CD14-positive monocyte (primary cell): ENCODE measurements at regions not wholly inside any gene's neighbourhood (a gene's known extent, or its start where the extent isn't known, plus 50 kb on each side); places are given as distances from the start of the nearest gene placed in this dataset.

ENCODE experiments used
- DNase-seq, 3 donors: peaks; one replicate each; pipeline ENCODE4 v3.0.0-alpha.2; 2011 to 2022
- H2AFZ ChIP-seq: 2 replicates; pipeline ENCODE4 v1.6.0; 2012; ENCODE audit warnings: mild to moderate bottlenecking, low read depth, low read length, inconsistent platforms; ENCODE audit not compliant: insufficient read depth, poor library complexity, severe bottlenecking
- H3K27ac ChIP-seq, 2 donors: 1 replicate in 1 of 2; 2 replicates in 1 of 2; pipeline ENCODE4 v1.5.1; 2012 to 2013; ENCODE audit warnings: low read length in 2 of 2, control low read depth in 1 of 2, inconsistent platforms in 1 of 2, low read depth in 1 of 2, mild to moderate bottlenecking in 1 of 2
- H3K27me3 ChIP-seq, 2 donors: one replicate each; pipeline versions ENCODE4 v1.6.0 to v1.6.1; 2011 to 2013; ENCODE audit warnings: low read length in 2 of 2; ENCODE audit not compliant: control insufficient read depth in 2 of 2, insufficient read depth in 2 of 2
- H3K36me3 ChIP-seq, 2 donors: replicated peaks in 1 of 2; 1 replicate in 1 of 2; 2 replicates in 1 of 2; pipeline versions ENCODE4 v1.5.1 to v1.6.1; 2012 to 2013; ENCODE audit warnings: low read length in 2 of 2, control low read depth in 1 of 2, inconsistent platforms in 1 of 2, mild to moderate bottlenecking in 1 of 2; ENCODE audit not compliant: insufficient read depth in 2 of 2, control insufficient read depth in 1 of 2
- H3K4me1 ChIP-seq, 2 donors: 1 replicate in 1 of 2; 2 replicates in 1 of 2; pipeline versions ENCODE4 v1.5.1 to v1.6.1; 2012 to 2013; ENCODE audit warnings: low read length in 2 of 2, control low read depth in 1 of 2, inconsistent platforms in 1 of 2, mild to moderate bottlenecking in 1 of 2, moderate library complexity in 1 of 2; ENCODE audit not compliant: insufficient read depth in 2 of 2, control insufficient read depth in 1 of 2
- H3K4me2 ChIP-seq: replicated peaks from 2 replicates; pipeline ENCODE3; 2012; ENCODE audit warnings: low read length, moderate library complexity, mild to moderate bottlenecking; ENCODE audit not compliant: poor library complexity, severe bottlenecking; ENCODE audit errors: extremely low read depth
- H3K4me3 ChIP-seq, 3 experiments: fragments of 200-600 bp in 1 of 3; sonication (generic) in 1 of 3; replicated peaks in 1 of 3; 1 replicate in 2 of 3; 2 replicates in 1 of 3; pipeline ENCODE4 v1.5.1; 2011 to 2013; ENCODE audit warnings: low read length in 3 of 3, mild to moderate bottlenecking in 3 of 3, control low read depth in 2 of 3, low read depth in 2 of 3, inconsistent platforms in 1 of 3, moderate library complexity in 1 of 3
- H3K79me2 ChIP-seq: 2 replicates; pipeline ENCODE4 v1.6.0; 2012; ENCODE audit warnings: mild to moderate bottlenecking, control low read depth, inconsistent platforms, low read length, moderate library complexity; ENCODE audit not compliant: insufficient read depth
- H3K9ac ChIP-seq: 2 replicates; pipeline ENCODE4 v1.6.0; 2017; ENCODE audit warnings: low read length, mild to moderate bottlenecking; ENCODE audit not compliant: insufficient read depth, poor library complexity, severe bottlenecking
- H3K9me3 ChIP-seq, 2 donors: replicated peaks in 1 of 2; 1 replicate in 1 of 2; 2 replicates in 1 of 2; pipeline versions ENCODE4 v1.5.1 to v1.6.1; 2012 to 2013; ENCODE audit warnings: low read length in 2 of 2, control low read depth in 1 of 2; ENCODE audit not compliant: control insufficient read depth in 1 of 2, insufficient read depth in 1 of 2
- H4K20me1 ChIP-seq: 2 replicates; pipeline ENCODE4 v1.6.0; 2012; ENCODE audit warnings: mild to moderate bottlenecking, low read length, control low read depth, moderate library complexity; ENCODE audit not compliant: insufficient read depth
- H3K27ac Mint-ChIP-seq, 7 donors: one replicate each; pipeline ENCODE4 v1.8.0; 2020; ENCODE audit warnings: mild to moderate bottlenecking in 7 of 7, mixed read lengths in 7 of 7, moderate library complexity in 6 of 7, inconsistent platforms in 2 of 7
- H3K27me3 Mint-ChIP-seq, 3 donors: one replicate each; pipeline ENCODE4 v1.8.0; 2021 to 2022; ENCODE audit warnings: low read depth in 3 of 3, mild to moderate bottlenecking in 3 of 3, mixed read lengths in 3 of 3, moderate library complexity in 3 of 3, inconsistent platforms in 1 of 3
- H3K36me3 Mint-ChIP-seq, 2 donors: one replicate each; pipeline ENCODE4 v1.8.0; 2020; ENCODE audit warnings: mixed read lengths in 2 of 2, inconsistent platforms in 1 of 2, mild to moderate bottlenecking in 1 of 2
- H3K4me1 Mint-ChIP-seq: one replicate; pipeline ENCODE4 v1.8.0; 2020; ENCODE audit warnings: mild to moderate bottlenecking, mixed read lengths
- H3K4me3 Mint-ChIP-seq, 2 donors: one replicate each; pipeline ENCODE4 v1.8.0; 2020; ENCODE audit warnings: mild to moderate bottlenecking in 2 of 2, mixed read lengths in 2 of 2, moderate library complexity in 1 of 2
- H3K9me3 Mint-ChIP-seq, 7 donors: one replicate each; pipeline ENCODE4 v1.8.0; 2020 to 2022; ENCODE audit warnings: mixed read lengths in 7 of 7, mild to moderate bottlenecking in 6 of 7, moderate library complexity in 6 of 7, inconsistent platforms in 2 of 7
- CTCF ChIP-seq: fragments of 200-600 bp; IDR thresholded peaks from one replicate; pipeline ENCODE4 v1.8.0; 2022; ENCODE audit warnings: antibody characterized with exemption, mild to moderate bottlenecking
- WGBS: methylation state at CpG from one replicate; pipeline ENCODE4 v1.1.5; 2013; ENCODE audit warnings: missing lambda C conversion rate; ENCODE audit not compliant: insufficient coverage; 5-methylcytosine and 5-hydroxymethylcytosine counted together
- intact Hi-C, 2 donors: fragments of 100-400 bp; cut with micrococcal nuclease; formaldehyde crosslinking; loops; one replicate each; pipeline versions ENCODE4 v1.15.0 to v1.15.1; 2023

GRCh38 chr5:25570067-25570583 lies 925.3 kb upstream of the CDH10 start:
- H3K4me3 Mint-ChIP-seq: no peak overlapping the region
- no peaks in the 10 kb centered on the region for H4K20me1 ChIP-seq
- WGBS: no CpG with 5 or more reads among the region's 5 CpGs
- no peaks in the 10 kb centered on the region for H3K4me1 ChIP-seq
- intact Hi-C loops: no loop called here
- no peaks in the 10 kb centered on the region for H3K27me3 ChIP-seq
- no peak for DNase-seq
- H3K36me3 ChIP-seq: no peaks in the 10 kb centered on the region
- H3K27ac ChIP-seq: no peak overlapping the region
- H3K4me1 Mint-ChIP-seq: no peaks in the 10 kb centered on the region
- no peak overlapping the region for H3K4me3 ChIP-seq
- no peak overlapping the region for H3K9ac ChIP-seq
- peaks cover 0 to 4% of the 10 kb centered on the region in 2 donors for H3K9me3 ChIP-seq
- no peak for TF ChIP-seq CTCF
- H3K9me3 Mint-ChIP-seq: peaks cover 3 to 13% (median 6%) of the 10 kb centered on the region in 7 donors
- peaks cover 0 to 3% (median 0%) of the 10 kb centered on the region in 3 donors for H3K27me3 Mint-ChIP-seq
- H2AFZ ChIP-seq: no peak overlapping the region
- no peaks in the 10 kb centered on the region for H3K79me2 ChIP-seq
- H3K4me2 ChIP-seq: no peak overlapping the region
- H3K36me3 Mint-ChIP-seq: no peaks in the 10 kb centered on the region
- no peak overlapping the region for H3K27ac Mint-ChIP-seq

- Histone ChIP-seq H2AFZ (no peak overlapping the region), H3K79me2 (no peaks in the 10 kb centered on the region), H3K4me3 (no peak overlapping the region), H3K36me3 (no peaks in the 10 kb centered on the region), H3K4me1 (no peaks in the 10 kb centered on the region), H4K20me1 (no peaks in the 10 kb centered on the region), H3K9ac (no peak overlapping the region), H3K9me3 (peaks cover 0 to 4% of the 10 kb centered on the region in 2 donors), H3K4me2 (no peak overlapping the region), H3K27me3 (no peaks in the 10 kb centered on the region), H3K27ac (no peak overlapping the region)
- Mint-ChIP-seq H3K27ac (no peak overlapping the region), H3K27me3 (peaks cover 0 to 3% (median 0%) of the 10 kb centered on the region in 3 donors), H3K36me3 (no peaks in the 10 kb centered on the region), H3K4me1 (no peaks in the 10 kb centered on the region), H3K9me3 (peaks cover 3 to 15% (median 7%) of the 10 kb centered on the region in 7 donors), H3K4me3 (no peak overlapping the region)
- intact Hi-C loops: no loop called here
- TF ChIP-seq CTCF: no peak
- DNase-seq: no peak
- WGBS: 88% methylated on average over 8 of the region's 17 CpGs
Measured at GRCh38 chr5:25568989-25569625, 924.3 kb upstream of the CDH10 start.
